GM12873 (cell line): ENCODE measurements at regions not wholly inside any gene's neighbourhood (a gene's known extent, or its start where the extent isn't known, plus 50 kb on each side); places are given as distances from the start of the nearest gene placed in this dataset.

Experiments used
- TF ChIP-seq, protein P1 (sequence below): IDR thresholded peaks from 2 replicates; pipeline ENCODE4 v1.5.1; 2012; ENCODE audit warnings: low read depth, mild to moderate bottlenecking, moderate library complexity, low read length, control low read depth; ENCODE audit not compliant: insufficient read depth; ENCODE audit errors: missing control alignments

DNA sequence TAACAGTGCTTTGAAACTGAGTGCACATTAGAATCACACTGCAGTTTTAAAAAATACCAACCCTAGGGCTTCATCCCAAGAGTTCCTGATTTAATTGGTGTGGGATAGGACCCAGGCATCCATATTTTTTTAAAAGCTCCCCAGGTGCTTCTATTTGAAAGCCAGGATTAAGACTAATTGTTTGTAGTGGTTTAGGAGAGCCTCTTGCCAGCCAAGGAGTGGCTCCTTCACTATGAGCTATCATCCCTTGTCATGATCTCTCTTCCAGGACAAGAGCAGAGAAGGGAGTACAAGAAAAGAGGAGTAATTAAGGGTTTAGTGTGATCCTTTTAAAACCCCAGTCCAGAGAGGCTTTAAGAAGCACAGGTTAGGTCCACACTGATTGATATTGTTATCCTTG, 178.0 kb downstream of the CAND1 start:
- TF ChIP-seq, protein P1, sequence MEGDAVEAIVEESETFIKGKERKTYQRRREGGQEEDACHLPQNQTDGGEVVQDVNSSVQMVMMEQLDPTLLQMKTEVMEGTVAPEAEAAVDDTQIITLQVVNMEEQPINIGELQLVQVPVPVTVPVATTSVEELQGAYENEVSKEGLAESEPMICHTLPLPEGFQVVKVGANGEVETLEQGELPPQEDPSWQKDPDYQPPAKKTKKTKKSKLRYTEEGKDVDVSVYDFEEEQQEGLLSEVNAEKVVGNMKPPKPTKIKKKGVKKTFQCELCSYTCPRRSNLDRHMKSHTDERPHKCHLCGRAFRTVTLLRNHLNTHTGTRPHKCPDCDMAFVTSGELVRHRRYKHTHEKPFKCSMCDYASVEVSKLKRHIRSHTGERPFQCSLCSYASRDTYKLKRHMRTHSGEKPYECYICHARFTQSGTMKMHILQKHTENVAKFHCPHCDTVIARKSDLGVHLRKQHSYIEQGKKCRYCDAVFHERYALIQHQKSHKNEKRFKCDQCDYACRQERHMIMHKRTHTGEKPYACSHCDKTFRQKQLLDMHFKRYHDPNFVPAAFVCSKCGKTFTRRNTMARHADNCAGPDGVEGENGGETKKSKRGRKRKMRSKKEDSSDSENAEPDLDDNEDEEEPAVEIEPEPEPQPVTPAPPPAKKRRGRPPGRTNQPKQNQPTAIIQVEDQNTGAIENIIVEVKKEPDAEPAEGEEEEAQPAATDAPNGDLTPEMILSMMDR: no peak

DNA sequence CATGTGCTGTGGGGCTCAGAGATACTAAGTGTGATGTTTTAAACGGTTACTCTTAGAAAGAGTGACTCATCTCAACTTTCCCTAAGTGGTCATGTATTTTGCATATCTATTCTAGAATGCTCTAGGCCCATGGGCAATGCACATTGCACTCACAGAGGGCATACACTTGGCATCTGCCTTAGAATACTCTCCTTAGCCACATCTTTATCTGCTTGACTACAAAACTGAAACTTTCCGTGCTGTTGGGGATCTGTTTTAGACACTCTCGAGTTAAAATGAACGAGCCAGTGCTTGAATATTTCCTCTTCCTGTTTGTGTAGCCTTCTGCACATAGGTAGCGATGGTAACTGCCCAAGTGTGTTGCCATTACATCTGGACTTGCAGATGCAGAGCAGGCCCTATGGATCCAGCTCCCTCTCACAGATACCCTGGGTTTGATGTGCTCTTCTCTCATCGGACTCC, 180.5 kb downstream of the CAND1 start:
- TF ChIP-seq, protein P1: no peak

DNA sequence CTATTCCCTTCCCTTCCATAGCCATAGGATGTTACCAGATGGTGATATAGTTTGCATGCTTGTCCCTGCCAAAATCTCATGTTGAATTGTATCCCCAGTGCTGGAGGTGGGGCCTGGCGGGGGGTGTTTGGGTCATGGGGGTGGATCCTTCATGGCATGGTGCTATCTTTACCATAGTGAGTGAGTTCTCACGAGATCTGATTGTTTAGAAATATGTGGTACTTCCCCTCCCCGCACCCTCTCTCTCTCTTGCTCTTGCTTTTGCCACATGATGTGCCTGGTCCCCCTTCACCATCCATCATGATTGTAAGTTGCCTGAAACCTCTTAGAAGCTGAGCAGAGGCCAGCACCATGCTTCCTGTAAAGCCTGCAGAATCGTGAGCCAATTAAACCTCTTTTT, 181.3 kb downstream of the CAND1 start:
- TF ChIP-seq, protein P1: no peak

DNA sequence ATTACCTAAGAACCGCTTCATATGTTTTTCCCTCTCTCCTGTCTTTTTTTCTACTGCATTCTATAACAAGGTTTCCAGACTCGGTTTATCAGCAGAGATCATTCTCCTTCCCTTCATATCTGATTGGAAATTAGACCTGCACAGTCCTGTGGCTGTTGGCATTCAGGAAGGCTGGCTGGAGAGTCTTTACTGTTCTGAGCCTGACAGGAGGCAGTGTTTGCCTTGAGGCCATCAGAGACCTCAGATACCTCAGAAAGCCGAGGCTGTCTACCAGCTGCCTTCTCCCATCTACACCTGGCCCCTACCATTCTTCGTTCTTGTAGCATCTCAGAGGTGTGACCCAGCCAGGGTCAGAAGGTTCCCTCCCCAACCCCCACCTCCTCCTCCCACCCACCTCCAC, 182.0 kb downstream of the CAND1 start:
- TF ChIP-seq, protein P1: peak; percentile 3

DNA sequence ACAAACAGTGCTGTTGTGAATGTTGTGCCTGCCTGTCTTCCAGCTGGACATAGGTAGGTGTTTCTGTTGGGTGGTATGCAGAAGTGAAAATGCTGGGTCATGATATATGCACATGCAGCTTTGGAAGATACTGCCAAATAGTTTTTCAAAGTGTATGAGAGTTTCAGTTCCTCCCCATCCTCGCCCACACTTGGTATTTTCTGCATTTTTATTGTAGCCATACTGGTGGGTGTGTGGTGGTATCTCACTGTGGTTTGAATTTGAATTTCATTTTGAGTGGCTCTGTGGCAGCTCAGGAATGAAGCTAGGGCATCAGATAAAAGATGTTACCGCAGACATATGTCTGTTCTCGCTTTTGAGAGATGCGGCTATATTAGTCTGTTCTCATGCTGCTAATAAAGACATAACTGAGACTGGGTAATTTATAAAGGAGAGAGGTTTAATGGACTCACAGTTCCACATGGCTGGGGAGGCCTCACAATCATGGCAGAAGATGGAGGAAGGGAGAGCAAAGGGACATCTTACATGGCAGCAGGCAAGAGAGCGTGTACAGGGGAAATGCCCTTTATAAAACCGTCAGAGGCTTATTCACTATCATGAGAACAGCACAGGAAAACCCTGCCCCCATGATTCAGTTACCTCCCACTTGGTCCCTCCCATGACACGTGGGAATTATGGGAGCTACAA, 183.1 kb downstream of the CAND1 start:
- TF ChIP-seq, protein P1: no peak

DNA sequence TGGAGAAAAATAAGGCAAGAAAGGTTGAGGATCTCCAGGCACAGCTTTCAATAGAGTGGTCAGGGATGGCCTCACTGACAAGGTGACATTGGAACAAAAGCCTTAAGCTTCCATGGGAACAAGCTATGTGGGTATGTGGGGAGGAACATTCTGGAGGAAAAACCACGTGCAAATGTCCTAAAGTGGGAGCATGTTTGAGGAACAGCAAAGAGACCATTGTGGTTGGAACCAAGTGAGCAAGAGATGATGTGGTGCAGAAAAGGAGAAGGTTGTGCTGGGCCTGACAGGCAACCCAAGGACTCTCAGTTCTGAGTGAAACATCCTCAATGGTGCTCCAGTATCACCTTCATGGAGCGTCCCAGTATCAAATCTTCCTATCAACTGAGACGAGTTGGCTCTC, 184.0 kb downstream of the CAND1 start:
- TF ChIP-seq, protein P1: no peak

DNA sequence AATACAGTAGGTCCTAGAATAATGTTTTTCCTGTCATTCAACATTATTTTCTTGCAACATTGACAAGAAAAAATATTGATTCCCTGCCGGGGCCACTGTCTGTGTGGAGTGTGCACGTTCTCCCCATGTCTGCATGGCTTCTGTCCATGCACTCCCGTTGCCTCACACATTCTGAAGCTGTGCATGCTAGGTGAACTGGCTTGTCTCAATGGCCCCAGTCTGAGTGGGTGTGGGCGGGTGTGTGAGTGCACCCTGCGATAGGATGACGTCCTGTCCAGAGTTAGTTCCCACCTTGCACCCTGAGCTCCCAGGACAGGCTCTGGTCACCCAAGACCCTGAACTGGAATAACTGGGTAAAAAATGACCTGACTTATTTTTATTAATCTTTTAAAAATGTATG, 186.1 kb downstream of the CAND1 start:
- TF ChIP-seq, protein P1: no peak
